H54 (cell line): ENCODE measurements at regions not wholly inside any gene's neighbourhood (a gene's known extent, or its start where the extent isn't known, plus 50 kb on each side); places are given as distances from the start of the nearest gene placed in this dataset.
"Not testable (repeated sequence)": the region's sequence is repeated elsewhere in the genome, so short reads cannot be mapped to it uniquely, and the experiment has no call there.

Source experiments
- DNase-seq: peaks from one replicate; pipeline ENCODE4 v3.0.0; 2011; ENCODE audit warnings: low spot score, mixed read lengths; ENCODE audit not compliant: insufficient read length
- FAIRE-seq: peaks from 3 replicates; lab custom pipeline; 2011; peaks lifted over from hg19 to GRCh38; lab: Jason Lieb, UNC
- POLR2A ChIP-seq: IDR thresholded peaks from 2 replicates; pipeline ENCODE4 v1.6.1; 2011; ENCODE audit warnings: low read depth, mild to moderate bottlenecking, low read length

DNA sequence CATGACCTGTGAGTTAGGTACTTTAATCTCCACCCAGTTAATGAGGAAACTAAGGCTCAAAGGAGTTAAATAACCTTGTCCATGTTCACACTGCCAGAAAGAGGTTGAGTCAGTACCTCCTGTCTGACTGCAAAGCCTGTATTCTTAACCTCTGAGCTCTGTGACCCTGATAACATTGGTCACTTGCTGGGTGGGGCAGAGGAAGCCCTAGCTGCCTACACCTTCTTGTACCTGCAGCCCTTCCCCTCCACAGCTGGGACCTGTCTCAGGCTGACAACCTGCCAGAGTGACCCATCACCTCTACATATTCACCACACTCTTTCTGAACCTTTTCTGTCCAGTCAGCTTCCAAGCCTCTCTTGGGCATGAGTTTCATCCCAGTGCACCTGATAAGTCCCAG is 106.1 kb upstream of the HES1 start:
- TF ChIP-seq POLR2A: no peak
- no peak for DNase-seq
- no peak for FAIRE-seq

DNA sequence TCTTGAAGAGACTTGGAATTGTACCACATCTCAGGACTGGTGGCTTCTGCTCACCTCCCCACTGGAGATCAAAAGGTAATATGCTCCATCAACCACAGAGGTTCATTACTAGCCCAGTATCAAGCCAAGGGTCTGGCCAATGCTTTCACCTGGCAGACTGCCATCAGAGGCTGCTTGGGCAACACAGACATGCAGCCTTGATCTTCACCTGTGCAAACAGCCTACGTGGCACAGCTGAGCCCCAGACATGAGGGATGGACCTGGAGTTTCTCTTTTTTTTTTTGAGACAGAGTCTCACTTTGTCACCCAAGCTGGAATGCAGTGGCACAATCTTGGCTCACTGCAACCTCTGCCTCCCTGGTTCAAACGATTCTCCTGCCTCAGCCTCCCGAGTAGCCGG is 105.6 kb upstream of the HES1 start:
- TF ChIP-seq POLR2A: no peak
- no peak for FAIRE-seq
- no peak for DNase-seq

DNA sequence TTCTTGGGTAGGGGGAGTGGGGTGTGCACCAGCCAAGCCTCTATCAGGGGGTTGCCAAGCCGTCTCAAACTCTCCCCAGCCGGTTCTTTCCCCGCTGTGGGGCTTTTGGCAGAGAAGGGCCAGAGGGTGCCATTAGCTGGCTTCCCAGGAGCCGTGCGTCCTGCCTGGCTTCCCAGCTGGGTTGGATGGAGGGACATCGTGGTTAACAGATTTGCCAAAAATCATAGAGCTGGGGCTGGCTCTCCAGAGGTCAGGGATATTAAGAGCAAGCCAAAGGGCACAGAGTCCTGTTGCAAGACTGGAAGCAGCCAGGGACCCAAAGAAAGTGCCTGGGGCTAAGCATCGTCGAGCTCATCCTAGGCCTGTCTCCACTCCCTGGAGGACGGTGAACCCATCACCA is 104.6 kb upstream of the HES1 start:
- DNase-seq (no peak), FAIRE-seq (no peak)
- no peak for TF ChIP-seq POLR2A

DNA sequence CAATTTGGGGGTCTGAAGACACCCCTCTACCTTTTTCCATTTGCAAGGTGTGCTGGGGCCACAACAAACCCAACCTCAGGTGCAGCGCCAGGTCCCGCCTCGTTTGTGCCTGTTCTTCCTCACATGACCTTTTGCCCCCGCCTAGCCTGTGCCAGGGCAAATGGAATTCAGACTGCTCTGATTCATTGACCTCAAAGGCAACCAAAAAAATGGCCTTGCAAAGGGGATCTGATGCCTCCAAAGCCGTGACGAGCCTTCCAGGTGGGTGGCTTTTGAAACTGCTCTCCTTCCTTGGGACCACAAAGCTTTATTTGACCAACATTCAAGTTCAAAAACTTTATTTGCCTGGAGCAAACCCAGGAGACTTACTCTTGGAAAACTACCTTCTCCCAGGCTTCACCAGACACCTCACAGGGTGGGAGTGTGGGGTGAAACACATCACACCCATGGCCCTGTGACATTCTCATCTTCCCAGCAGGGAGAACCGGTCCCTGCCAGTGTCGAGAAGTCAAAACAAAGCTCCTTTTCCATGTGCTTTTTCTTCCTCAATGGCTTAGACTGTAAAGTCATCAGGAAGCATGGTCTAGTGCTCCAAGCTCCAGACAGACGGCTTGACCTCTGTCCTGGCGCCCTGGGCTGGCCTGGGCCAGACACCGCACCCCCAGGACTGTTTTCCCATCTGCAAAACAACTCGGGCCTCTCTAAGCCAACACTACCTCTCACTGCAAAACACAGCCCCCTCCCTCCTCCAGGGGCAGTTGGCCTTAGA is 103.9 kb upstream of the HES1 start:
- FAIRE-seq (no peak), DNase-seq (no peak)
- TF ChIP-seq POLR2A: no peak

DNA sequence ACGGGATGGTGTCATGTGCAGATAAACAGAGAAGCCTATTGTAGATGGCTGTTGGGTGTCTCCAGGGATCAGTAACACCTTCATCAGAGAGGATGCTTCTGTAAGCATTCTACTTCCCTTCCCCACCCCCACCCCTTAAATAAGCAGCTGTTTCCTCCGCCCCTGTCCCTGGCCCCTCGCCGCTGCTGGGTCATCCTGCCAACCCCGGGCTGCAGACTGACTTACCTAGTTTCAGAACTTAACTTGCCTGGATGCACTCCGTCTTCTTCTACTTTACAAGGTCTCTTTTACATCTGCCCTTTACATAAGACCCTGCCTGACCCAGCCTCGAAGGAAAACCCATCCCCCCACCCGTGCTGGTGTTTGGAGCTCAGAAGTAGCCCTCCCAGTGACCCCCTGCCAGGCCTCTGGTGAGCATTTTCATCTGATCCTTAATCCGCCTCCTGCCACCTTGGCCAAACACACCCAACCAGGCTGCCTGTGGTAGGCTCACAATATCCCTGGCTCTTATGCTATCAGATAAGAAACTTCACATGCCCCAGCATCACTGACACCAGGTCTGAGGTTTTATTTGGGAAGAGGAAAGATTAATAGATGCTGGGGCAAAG is 103.0 kb upstream of the HES1 start:
- no peak for FAIRE-seq
- no peak for TF ChIP-seq POLR2A
- DNase-seq: no peak

DNA sequence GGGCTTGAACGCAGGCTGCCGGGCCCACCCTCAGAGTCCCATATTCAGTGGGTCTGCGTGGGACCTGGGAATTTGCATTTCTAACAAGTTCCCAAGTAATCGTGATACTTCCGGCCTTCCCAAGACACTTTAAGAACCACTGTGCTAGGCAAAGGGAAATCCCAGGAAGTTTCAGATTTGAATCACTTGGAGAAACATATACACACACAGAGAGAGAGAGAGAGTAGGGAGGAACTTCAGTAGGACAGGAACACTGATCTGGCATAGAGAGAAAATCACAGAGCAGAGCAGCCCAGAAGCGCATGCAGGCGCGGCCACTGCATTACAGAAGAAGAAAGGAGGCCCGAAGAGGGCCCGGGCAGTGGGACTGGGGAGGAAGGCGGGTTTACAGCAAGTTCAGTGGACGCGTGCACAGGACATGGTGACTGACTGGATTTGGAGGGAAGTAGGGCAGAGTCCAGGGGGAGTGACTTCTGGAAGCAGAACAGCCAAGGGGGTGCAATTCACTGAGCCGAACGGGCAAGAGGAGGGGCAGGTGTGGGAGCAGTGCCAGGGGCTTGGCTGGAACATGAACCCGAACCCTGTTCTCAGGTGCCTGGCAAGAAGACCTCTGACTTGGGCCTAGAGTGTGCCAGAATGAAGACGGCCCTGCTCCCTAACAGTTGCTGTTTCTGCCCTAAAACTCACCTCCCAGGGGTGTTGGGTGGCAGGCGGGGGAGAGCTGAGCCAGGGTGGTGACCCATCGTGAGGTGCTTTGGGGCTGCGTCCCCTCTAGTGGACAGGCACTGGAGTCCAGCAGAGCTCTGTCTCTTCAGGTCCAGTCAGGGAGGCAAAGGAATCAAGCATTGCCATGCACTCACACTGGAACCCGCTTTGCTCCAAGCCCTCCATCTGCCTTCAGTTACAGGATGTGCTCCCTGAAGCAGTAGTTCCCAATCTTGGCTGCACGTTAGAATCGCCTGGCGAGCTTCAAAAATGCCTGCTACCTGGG is 101.3 kb upstream of the HES1 start:
- no peak for TF ChIP-seq POLR2A
- FAIRE-seq: no peak
- DNase-seq: no peak

DNA sequence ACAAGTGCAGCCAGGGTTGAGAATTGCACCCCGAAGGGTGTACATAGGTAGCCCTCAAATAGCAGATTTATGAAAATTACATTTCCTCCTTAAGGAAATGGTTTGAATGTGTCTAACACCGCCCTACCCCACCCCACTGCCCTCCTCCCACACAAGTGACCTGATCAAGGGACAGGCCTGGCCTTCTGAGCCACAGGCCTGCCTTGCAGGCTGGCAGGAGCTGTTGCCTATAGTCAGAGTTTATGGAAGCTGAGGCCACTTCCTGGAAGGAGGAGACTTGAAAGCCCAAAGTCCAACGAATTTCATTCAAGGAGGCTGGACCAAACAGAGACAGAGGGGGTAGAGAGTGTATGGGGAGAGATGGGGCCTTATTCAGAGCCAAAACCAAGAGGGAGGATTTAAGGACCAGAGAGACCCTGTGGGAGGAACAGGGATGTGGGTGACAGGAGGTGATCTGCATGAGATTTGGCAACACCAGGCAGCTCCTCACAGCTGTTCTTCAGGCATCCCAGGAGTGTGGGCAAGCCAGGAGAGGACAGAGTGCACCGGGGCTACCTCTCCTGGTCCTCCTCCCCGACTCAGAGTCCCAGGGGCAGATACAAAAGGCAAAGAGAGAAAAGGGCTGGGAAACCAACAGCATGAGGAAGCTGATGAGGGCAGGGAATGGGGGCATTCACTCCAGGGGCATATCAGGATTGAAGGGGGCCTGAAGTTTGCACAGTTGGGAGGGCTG is 100.4 kb upstream of the HES1 start:
- DNase-seq (no peak), FAIRE-seq (no peak)

DNA sequence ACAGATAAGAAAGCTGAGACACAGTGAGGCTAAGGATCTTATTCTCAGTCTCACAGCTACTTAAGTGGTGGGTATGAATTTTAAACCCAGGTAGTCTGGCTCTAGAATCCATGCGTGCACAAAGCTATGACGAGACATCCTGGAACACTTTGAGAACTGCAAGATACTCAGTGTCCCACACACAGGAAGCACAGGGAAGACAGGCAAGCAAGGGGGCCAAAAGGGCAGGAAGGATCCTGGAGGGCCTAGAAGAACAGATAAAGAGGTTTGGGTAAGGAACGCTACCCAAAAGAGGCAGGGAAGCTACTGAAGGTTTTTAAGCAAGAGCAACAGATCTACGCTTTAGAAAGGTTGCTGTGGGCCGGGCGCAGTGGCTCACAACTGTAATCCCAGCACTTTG is 99.1 kb upstream of the HES1 start:
- no peak for FAIRE-seq
- no peak for DNase-seq
- TF ChIP-seq POLR2A: no peak

More for the DNA sequence above, 100.4 kb upstream of the HES1 start:
- no peak for TF ChIP-seq POLR2A

DNA sequence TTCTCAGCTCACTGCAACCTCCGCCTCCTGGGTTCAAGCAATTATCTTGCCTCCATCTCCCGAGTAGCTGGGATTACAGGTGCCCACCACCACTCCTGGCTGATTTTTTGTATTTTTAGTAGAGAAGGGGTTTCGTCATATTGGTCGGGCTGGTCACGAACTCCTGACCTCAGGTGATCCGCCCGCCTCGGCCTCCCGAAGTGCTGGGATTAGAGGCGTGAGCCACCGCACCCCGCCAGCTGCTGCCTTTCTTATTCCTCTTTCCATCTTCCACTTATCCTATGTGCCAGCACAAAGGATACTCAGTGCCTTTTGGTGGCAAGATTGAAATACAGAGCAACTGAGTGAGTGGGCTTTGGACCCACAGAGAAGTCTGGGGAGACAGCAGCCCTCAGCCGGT is 97.6 kb upstream of the HES1 start:
- not testable (repeated sequence) for FAIRE-seq, DNase-seq

DNA sequence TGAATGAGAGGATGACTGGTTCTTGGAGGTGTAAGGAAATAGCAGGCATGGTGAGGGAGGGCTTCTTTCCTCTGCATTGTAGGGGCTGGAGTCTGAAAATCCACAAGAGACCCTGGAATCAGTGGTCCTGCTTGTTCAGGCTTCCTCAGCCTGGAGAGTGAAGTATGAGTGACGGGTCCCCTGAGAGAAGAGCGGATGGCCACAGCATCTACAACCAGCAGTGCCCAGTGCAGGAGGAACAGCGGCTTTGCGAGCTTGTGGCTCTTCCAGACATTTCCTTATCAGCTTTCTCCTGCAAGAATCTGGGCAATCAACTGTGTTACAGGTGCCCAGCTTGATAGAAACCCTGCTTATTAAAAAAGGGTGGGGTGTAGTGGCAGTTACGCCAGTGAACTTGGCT is 97.0 kb upstream of the HES1 start:
- no peak for TF ChIP-seq POLR2A
- DNase-seq (no peak), FAIRE-seq (no peak)

DNA sequence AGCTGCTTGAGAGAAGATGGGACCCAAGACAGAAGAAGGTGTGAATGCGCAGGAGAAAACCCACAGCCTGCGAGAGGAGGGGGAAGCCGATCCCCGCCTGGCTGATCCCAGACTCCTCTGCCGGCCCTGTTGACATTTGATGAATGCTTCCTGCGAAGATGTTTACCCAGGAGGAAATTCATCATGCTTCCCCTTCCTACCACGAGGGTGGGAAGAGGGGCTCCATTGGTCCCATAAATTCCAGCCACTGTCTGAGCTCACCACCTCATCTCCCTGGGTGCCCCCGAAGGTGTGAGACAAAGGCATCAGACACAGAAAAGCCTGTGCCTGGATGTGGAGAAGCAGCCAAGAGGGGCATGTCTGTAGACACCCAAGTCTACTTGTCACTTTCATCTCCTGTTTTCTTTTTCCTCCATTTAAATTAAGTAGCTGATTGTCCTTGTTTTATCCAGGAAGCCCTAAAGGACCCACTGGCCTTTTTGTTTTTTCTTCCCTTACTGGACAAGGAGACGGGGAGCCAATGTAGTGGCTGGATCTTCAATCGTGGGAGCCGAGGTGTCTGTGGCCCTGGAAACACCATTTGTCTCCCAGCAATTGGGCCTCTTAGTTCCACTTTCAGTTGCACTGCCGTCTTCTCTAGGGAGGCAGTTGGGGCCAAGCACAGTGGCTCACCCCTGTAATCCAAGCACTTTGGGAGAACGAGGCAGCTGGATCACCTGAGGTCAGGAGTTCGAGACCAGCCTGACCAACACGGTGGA is 95.3 kb upstream of the HES1 start:
- no peak for FAIRE-seq
- TF ChIP-seq POLR2A: no peak
- no peak for DNase-seq

DNA sequence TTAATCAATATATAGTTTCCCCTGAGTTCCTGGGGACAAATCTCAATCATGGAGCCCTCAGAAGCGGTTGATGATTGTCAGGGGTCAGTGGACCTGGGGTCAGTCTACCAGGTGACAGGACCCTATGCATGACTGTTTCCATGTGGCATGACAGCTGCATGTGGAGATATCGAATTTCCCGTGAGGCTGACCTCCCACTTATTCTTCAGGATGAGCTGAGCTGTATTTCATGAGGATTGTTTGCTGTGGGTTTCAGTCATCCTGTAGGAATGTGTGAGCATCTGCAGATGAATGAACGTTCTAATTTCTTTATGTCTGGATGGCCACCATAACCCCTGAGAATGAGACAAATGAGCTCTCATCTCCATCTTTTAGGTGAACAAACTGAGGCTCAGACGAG is 93.0 kb upstream of the HES1 start:
- TF ChIP-seq POLR2A: no peak
- DNase-seq (no peak), FAIRE-seq (no peak)

DNA sequence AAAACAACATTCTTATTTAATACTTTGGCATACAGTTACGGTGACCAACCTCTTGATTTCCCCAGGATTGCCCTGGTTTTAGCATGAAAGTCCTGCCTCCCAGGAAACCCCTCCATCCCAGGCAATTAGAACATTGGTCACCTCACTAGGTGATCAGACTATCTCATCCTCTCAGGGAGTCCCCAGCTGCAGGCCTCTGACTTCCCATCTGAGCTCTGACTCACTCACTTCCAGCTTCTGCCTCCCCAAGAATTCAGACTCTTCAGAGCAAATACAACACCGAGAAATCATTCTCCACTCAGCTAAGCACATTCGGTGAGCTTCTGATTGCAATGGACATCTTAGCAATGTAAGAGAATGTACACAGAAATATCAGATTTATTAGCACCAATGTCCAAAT is 92.4 kb upstream of the HES1 start:
- no peak for TF ChIP-seq POLR2A
- FAIRE-seq (peak; percentile 6), DNase-seq (peak; percentile 42)
